ENCODE measurements at regions not wholly inside any gene's neighbourhood (a gene's known extent, or its start where the extent isn't known, plus 50 kb on each side); places are given as distances from the start of the nearest gene placed in this dataset.

DNA sequence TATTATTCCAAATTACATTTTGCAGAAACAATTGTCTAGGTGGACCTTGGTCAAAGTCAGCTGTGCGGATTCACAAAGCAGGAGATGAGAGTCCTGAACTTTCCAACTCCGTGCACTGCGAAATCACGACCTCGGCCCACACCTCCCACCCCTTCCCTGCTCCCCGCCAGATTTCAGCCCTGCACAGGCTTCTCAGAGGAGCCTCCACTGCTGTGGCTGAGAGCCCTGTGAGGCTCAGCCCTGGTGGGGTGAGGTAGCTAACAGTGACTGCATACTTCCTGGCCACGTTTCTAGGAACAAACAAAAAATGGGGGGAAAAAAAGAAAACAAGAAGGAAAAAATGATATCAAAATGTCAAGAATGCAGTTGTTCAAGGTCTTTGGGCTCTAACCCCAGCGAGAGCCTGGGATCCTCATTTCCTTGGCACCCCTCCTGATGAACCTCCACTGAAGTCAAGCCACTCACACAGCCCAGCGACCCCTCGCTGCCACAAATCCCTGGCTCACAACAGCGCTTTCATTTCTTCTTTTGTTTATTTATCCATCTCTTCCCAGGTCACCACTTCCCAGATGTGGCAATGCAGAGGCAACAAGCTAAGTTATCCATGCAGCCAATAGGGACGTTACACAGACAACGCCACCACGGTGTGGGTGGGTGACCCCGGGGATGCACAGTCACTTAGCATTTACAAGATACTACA, 729.7 kb upstream of the ID2 start:
- no peak for DNase-seq

GRCh38 chr2:7953195-7953594, 728.7 kb upstream of the ID2 start:
- DNase-seq, result no peak

- no peak for DNase-seq
These were observed 727.6 kb upstream of the ID2 start for GRCh38 chr2:7954234-7954633.

GRCh38 chr2:7956126-7956689, 725.6 kb upstream of the ID2 start:
- no peak for DNase-seq

GRCh38 chr2:7961550-7961949, 720.3 kb upstream of the ID2 start:
- no peak for DNase-seq

DNA sequence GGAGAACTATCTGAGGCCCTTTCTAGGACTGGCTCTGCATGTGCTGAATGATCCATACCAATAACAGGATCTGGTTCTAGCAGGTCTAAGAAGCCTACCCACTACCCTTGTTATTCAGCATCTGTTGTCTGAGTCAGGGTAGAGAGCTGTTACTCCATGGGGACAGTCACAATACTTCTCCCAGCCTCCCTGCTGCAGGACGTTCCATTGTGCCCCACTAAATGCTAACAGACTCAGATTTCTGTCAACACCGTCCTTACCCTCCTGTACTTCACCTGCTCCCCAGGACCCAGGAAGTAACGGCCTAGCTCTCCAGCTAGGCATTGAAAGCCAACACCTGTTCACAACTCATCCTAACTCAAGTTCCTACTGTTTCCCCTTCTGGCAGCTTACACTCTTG, 719.7 kb upstream of the ID2 start:
- DNase-seq, result no peak

DNA sequence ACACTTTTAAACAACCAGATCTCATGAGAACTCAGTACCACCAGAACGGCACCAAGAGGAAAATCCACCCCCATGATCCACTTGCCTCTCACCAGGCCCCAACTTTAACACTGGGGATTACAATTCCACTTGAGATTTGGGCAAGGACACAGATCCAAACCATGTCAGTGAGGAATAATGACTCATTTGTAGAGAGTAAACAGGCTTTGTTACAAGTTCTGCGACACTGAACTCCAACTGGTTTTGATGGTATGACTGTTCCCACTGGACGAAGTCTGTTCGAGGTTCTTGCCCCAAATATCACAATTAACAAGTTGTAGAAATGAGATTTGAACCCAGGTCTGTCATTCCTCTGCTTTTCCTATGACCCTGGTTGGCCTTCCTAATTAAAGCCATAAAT, 718.1 kb upstream of the ID2 start:
- DNase-seq, result no peak

DNA sequence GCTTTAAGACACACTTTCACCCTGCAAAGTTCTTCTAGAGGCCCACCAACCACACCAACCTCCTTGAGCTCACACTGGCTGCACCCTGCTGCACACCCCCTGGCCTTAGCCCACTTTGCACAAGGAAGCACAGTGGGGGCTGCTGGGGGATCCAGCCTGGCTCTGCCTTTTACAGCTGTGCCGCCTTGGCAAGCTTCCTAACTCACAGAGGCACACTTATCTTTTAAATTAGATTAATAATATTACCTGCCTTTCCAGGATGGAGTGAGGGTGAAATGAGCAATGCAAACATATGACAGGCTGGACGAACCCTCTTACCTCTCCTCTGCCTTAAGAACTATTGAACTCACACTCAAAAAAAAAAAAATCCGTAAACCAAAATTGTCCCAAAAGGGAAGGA, 715.8 kb upstream of the ID2 start:
- DNase-seq, result no peak

GRCh38 chr2:7967707-7968405, 714.0 kb upstream of the ID2 start:
- no peak for DNase-seq

- DNase-seq, result no peak
These were observed 711.9 kb upstream of the ID2 start for GRCh38 chr2:7969756-7970515.

GRCh38 chr2:7971248-7971647, 710.6 kb upstream of the ID2 start:
- DNase-seq, result no peak

DNA sequence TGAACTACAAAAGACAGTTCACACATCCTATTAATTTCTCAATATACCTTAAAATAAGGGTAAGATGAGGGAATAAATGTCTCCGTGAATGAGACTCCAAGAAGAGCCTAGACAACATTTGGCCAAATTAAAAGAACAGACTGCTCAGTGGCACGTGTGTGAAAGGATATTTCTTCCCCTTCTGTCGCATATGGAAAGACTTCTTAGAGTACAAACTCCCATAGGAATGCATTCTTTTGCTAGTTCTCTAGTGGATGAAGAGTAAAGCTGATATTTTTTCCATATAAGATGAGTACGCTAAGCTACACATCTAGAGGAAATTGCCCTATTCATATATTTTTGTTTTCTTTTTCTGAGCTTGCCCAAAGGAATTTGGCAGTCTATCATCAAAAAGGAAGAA, 710.0 kb upstream of the ID2 start:
- DNase-seq, result no peak

- DNase-seq, result no peak
These were observed 709.2 kb upstream of the ID2 start for GRCh38 chr2:7972670-7973069.

GRCh38 chr2:7973801-7974480, 707.9 kb upstream of the ID2 start:
- DNase-seq, result no peak

DNA sequence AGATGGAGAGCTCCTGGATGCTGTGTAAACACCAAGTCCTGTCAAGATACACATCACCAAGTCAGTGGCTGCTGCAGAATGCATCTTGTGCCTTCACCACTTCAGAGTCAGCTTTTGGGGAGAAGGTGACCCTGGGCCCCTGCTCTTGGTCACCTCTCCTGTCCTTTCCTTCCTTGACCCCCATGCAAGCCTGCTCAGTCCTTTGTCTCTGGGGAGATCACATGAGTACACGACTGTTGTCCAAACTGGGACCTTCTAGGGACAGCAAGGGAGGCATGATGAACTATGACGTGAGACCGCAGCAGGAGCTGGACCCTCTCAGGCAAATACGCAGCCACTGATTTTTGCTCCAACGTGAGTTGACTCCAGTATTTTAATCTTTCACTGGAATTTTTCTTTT, 706.9 kb upstream of the ID2 start:
- DNase-seq, result no peak

DNA sequence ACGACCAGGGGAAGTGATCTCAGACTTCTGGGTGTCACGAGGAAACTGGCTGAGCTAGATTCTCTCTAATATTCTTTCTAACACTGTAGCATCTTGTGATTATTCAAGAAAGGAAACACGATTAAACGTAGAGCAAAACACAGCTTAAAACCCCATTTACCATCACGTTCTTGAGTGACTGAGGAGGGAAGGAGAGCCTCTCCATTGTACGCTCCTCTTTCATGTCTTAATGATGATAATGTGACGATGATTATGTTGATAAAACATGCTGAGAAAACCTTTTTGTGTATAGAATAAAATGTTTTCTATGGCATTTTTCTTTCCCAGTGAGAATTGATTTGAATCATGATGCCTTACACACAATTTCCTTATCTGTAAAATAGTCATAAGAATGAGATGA, 705.6 kb upstream of the ID2 start:
- no peak for DNase-seq

- DNase-seq, result no peak
These were observed 703.9 kb upstream of the ID2 start for GRCh38 chr2:7977981-7978380.

DNA sequence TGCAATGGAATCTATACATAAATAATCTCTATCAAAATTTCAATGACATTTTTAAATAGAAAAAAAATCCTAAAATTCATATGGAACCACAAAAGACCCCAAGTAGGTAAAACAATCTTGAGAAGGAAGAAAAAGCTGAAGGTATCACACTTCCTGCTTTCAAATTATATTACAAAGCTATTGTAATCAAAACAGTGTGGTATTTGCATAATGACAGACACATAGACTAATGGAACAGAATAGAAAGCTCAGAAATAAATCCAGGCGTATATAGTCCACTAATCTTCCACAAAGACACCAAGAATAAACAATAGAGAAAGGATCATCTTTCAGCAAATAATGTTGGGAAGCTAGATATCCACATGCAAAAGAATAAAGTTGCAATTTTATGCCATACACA, 699.8 kb upstream of the ID2 start:
- no peak for DNase-seq

DNA sequence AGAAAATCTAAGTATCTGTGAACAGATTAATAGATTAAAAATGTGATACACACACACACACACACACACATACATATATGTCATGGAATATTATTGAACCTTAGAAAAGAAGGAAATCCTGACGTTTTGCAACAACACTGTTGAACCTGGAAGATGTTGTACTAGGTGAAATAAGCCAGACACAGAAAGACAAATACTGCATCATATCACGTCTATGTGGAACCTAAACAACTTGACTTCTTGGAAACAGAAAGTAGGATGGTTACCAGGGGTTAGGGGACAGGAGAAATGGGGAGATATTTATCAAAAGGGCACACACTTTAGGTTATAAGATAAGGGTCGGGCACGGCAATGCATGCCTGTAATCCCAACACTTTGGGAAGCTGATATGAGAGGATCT, 698.4 kb upstream of the ID2 start:
- DNase-seq, result no peak

DNA sequence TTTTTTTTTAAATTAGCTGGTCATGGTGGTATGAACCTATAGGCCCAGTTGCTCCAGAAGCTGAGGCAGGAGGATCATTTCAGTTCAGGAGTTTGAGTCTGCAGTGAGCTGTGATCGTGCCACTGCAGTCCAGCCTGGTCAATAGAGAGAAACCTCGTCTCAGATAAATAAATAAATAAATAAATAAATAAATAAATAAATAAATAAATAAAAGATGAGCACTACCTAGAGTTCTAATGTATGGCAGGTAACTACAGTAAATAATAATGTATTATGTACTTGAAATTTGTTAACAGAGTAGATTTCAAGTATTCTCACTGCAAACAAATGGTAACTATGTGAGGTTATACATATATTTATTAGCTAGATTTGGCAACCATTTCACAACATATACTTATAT, 697.9 kb upstream of the ID2 start:
- DNase-seq, result no peak

- peak in 1 of 2 experiments; percentile 10 for DNase-seq
These were observed 697.0 kb upstream of the ID2 start for GRCh38 chr2:7984693-7985353.

DNA sequence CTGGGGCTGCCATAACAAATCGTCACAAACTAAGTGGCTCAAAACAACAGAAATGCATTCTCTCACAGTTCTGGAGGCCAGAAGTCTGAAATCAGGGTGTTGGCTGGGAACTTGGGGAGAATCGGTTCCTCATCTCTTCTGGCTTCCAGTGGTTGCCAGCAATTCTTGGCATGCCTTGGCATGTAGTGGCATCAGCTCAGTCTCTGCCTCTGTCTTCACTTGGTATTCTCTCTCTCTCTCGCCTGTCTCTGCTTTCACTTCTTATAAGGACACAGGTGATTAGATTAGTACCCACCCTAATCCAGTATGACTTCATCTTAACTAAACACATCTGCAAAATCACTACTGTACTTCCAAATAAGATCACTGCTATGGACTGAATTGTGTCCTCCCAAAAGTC, 695.4 kb upstream of the ID2 start:
- DNase-seq, result no peak

GRCh38 chr2:7987992-7988391, 693.9 kb upstream of the ID2 start:
- DNase-seq, result no peak

All from activated CD4-positive, alpha-beta T cell treated with anti-CD3 and anti-CD28 coated beads, Interleukin-2, amount 50 U/mL, for 48 hours (primary cell).